Keratinocyte (primary cell): ENCODE measurements at regions not wholly inside any gene's neighbourhood (a gene's known extent, or its start where the extent isn't known, plus 50 kb on each side); places are given as distances from the start of the nearest gene placed in this dataset.

Source experiments
- DNase-seq: peaks from one replicate; pipeline ENCODE4 v3.0.0-alpha.2; 2011; ENCODE audit warnings: low read depth, missing footprints, low spot score
- FAIRE-seq: peaks from 2 replicates; lab custom pipeline; 2011; peaks lifted over from hg19 to GRCh38; lab: Jason Lieb, UNC
- H2AFZ ChIP-seq: 2 replicates; pipeline ENCODE4 v1.6.0; 2012; ENCODE audit warnings: low read length, control low read depth, inconsistent platforms; ENCODE audit not compliant: control insufficient read depth
- H3K27ac ChIP-seq: 2 replicates; pipeline ENCODE4 v1.5.1; 2011; ENCODE audit warnings: low read length; ENCODE audit not compliant: control insufficient read depth, insufficient read depth
- H3K27me3 ChIP-seq: 3 replicates; pipeline ENCODE4 v1.6.0; 2011; ENCODE audit warnings: low read length; ENCODE audit not compliant: control insufficient read depth, insufficient read depth; ENCODE audit errors: extremely low read depth
- H3K36me3 ChIP-seq, 2 experiments: 2 replicates in 1 of 2; 3 replicates in 1 of 2; pipeline ENCODE4 v1.5.1; 2011; ENCODE audit warnings: low read length in 2 of 2, mild to moderate bottlenecking in 1 of 2; ENCODE audit not compliant: control insufficient read depth in 2 of 2, insufficient read depth in 2 of 2; ENCODE audit errors: extremely low read depth in 1 of 2
- H3K4me1 ChIP-seq: 3 replicates; pipeline ENCODE4 v1.5.1; 2011; ENCODE audit warnings: low read length; ENCODE audit not compliant: control insufficient read depth, insufficient read depth; ENCODE audit errors: extremely low read depth
- H3K4me2 ChIP-seq: 3 replicates; pipeline ENCODE4 v1.6.0; 2011; ENCODE audit warnings: low read depth, low read length; ENCODE audit not compliant: control insufficient read depth, insufficient read depth; ENCODE audit errors: extremely low read depth
- H3K4me3 ChIP-seq, 3 experiments: fragments of 200-600 bp in 1 of 3; sonication (generic) in 1 of 3; 2 replicates in 2 of 3; 3 replicates in 1 of 3; pipeline ENCODE4 v1.5.1; 2011 to 2016; ENCODE audit warnings: low read length in 3 of 3, mild to moderate bottlenecking in 3 of 3, control low read depth in 2 of 3, inconsistent platforms in 1 of 3, low read depth in 1 of 3, mixed read lengths in 1 of 3, mixed run types in 1 of 3, moderate library complexity in 1 of 3; ENCODE audit not compliant: control insufficient read depth in 2 of 3, insufficient read depth in 2 of 3; ENCODE audit errors: extremely low read depth in 1 of 3
- H3K79me2 ChIP-seq: 2 replicates; pipeline ENCODE4 v1.6.0; 2012; ENCODE audit warnings: low read length; ENCODE audit not compliant: control insufficient read depth, insufficient read depth
- H3K9ac ChIP-seq: 3 replicates; pipeline ENCODE4 v1.6.0; 2011; ENCODE audit warnings: low read length; ENCODE audit not compliant: control insufficient read depth, insufficient read depth; ENCODE audit errors: extremely low read depth
- H3K9me1 ChIP-seq: 3 replicates; pipeline ENCODE4 v1.6.0; 2011; ENCODE audit warnings: low read length; ENCODE audit not compliant: control insufficient read depth, insufficient read depth; ENCODE audit errors: extremely low read depth
- H3K9me3 ChIP-seq: 2 replicates; pipeline ENCODE4 v1.5.1; 2012; ENCODE audit warnings: low read depth, low read length; ENCODE audit not compliant: control insufficient read depth
- H4K20me1 ChIP-seq: 3 replicates; pipeline ENCODE4 v1.6.0; 2011; ENCODE audit warnings: low read length; ENCODE audit not compliant: control insufficient read depth, insufficient read depth; ENCODE audit errors: extremely low read depth
- CTCF ChIP-seq, 3 experiments: IDR thresholded peaks in 1 of 3; conservative IDR thresholded peaks in 1 of 3; optimal IDR thresholded peaks in 1 of 3; 2 replicates in 2 of 3; 3 replicates in 1 of 3; pipeline versions ENCODE3 to v1.5.1; 2011; ENCODE audit warnings: low read length in 3 of 3, mild to moderate bottlenecking in 3 of 3, moderate library complexity in 2 of 3, control low read depth in 1 of 3, inconsistent platforms in 1 of 3; ENCODE audit not compliant: insufficient read depth in 2 of 3; ENCODE audit errors: extremely low read depth in 1 of 3
- EZH2 ChIP-seq: IDR thresholded peaks from one replicate; pipeline ENCODE4 v1.6.1; 2012; ENCODE audit warnings: inconsistent platforms, mild to moderate bottlenecking, low read length, moderate library complexity
- dilution Hi-C: fragments of 300-500 bp; cut with MboI; formaldehyde crosslinking; loops from one replicate; pipeline ENCODE4 v1.7.0; 2020; ENCODE audit warnings: low sequenced_read_pairs; ENCODE audit not compliant: extremely low pct_ligation_motif_present

GRCh38 chr16:65657556-65657955, 535.7 kb upstream of the CDH11 start:
- Histone ChIP-seq H3K27ac (no peak overlapping the region), H3K4me3 (no peak overlapping the region), H3K4me1 (peaks cover 37% of the 10 kb centered on the region), H3K9me3 (no peaks in the 10 kb centered on the region), H3K4me2 (no peak overlapping the region), H3K9me1 (no peaks in the 10 kb centered on the region), H2AFZ (no peak overlapping the region), H3K36me3 (no peaks in the 10 kb centered on the region), H3K27me3 (no peaks in the 10 kb centered on the region), H3K79me2 (no peaks in the 10 kb centered on the region), H4K20me1 (no peaks in the 10 kb centered on the region), H3K9ac (no peak overlapping the region)
- dilution Hi-C loops, result no loop called here
- TF ChIP-seq EZH2, result no peak
- TF ChIP-seq CTCF (optimal IDR thresholded peaks at IDR 0.05 in 1 of 3, IDR thresholded peaks at IDR 0.05 in 1 of 3, conservative IDR thresholded peaks at IDR 0.05 in 1 of 3; ENCODE audit: extremely low read depth in 1 of 3, insufficient read depth in 2 of 3, low read length in 3 of 3), result no peak
- no peak for DNase-seq
- peak; percentile 84 for FAIRE-seq

- peaks cover 37% of the 10 kb centered on the region for H3K4me1 ChIP-seq
- H3K4me3 ChIP-seq, result no peak overlapping the region
- dilution Hi-C loops, result no loop called here
- TF ChIP-seq EZH2, result no peak
- no peak for TF ChIP-seq CTCF (optimal IDR thresholded peaks at IDR 0.05 in 1 of 3, IDR thresholded peaks at IDR 0.05 in 1 of 3, conservative IDR thresholded peaks at IDR 0.05 in 1 of 3; ENCODE audit: extremely low read depth in 1 of 3, insufficient read depth in 2 of 3, low read length in 3 of 3)
- DNase-seq (no peak), FAIRE-seq (no peak)
- no peaks in the 10 kb centered on the region for H3K36me3 ChIP-seq
- no peaks in the 10 kb centered on the region for H3K9me3 ChIP-seq
- no peaks in the 10 kb centered on the region for H3K79me2 ChIP-seq
- H3K4me2 ChIP-seq, result no peak overlapping the region
- H4K20me1 ChIP-seq, result no peaks in the 10 kb centered on the region
- H3K27ac ChIP-seq, result no peak overlapping the region
- H3K9ac ChIP-seq, result no peak overlapping the region
- H3K27me3 ChIP-seq, result no peaks in the 10 kb centered on the region
- no peaks in the 10 kb centered on the region for H3K9me1 ChIP-seq
- H2AFZ ChIP-seq, result no peak overlapping the region
Observed at GRCh38 chr16:65657071-65657494, 535.2 kb upstream of the CDH11 start.
